Stomach (tissue), 4 donors: ENCODE measurements at regions not wholly inside any gene's neighbourhood (a gene's known extent, or its start where the extent isn't known, plus 50 kb on each side); places are given as distances from the start of the nearest gene placed in this dataset.

ENCODE experiments used
- EP300 ChIP-seq: sonication (generic); formaldehyde crosslinking; IDR thresholded peaks from one replicate; pipeline ENCODE4 v1.6.1; 2017; ENCODE audit warnings: antibody characterized with exemption
- POLR2A ChIP-seq, 4 donors: fragments of 450-650 bp; IDR thresholded peaks; one replicate each; pipeline ENCODE4 v1.6.1; 2016; ENCODE audit warnings: antibody characterized with exemption in 4 of 4, control low read depth in 2 of 4, mild to moderate bottlenecking in 1 of 4, moderate library complexity in 1 of 4
- POLR2AphosphoS5 ChIP-seq, 3 donors: sonication (generic); formaldehyde crosslinking; IDR thresholded peaks; one replicate each; pipeline ENCODE4 v1.6.1; 2016; ENCODE audit warnings: antibody characterized with exemption in 3 of 3
- TF ChIP-seq, protein P1 (sequence below), 7 experiments: fragments of 450-650 bp in 4 of 7; fragments of 200-600 bp in 3 of 7; sonication (generic) in 3 of 7; IDR thresholded peaks; one replicate each; pipeline ENCODE4 v1.5.1; 2016 to 2019; ENCODE audit warnings: antibody characterized with exemption in 7 of 7, control low read depth in 2 of 7, mild to moderate bottlenecking in 1 of 7

DNA sequence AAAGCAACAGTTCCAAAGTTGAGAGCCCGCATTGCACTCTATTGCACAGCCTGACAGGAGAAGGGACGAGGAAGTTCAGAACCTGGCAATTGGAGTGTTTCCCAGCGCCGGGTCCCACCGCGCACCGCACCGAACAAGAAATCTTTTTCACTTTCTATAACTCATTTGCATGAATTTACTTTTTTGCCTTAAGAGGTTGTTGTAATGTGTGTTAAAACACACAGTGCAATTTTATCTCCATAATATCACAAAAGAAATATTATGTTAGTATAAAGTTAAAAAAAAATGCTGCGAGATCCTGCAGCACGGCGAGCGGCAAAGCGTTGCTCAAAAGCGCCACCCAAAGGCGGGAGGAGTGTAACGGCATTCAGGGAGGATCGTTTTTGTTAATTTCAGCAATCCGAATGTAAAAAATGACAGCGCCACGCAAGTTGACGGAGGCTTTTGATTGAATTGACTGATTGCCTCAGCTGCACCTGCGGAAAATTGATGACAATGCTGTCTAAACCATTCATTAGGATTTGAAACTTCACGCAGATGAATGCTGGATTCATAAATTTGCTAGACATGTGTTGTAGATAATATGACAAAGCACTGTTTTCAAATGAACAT is 303.6 kb upstream of the ZNF507 start:
- TF ChIP-seq, protein P1, sequence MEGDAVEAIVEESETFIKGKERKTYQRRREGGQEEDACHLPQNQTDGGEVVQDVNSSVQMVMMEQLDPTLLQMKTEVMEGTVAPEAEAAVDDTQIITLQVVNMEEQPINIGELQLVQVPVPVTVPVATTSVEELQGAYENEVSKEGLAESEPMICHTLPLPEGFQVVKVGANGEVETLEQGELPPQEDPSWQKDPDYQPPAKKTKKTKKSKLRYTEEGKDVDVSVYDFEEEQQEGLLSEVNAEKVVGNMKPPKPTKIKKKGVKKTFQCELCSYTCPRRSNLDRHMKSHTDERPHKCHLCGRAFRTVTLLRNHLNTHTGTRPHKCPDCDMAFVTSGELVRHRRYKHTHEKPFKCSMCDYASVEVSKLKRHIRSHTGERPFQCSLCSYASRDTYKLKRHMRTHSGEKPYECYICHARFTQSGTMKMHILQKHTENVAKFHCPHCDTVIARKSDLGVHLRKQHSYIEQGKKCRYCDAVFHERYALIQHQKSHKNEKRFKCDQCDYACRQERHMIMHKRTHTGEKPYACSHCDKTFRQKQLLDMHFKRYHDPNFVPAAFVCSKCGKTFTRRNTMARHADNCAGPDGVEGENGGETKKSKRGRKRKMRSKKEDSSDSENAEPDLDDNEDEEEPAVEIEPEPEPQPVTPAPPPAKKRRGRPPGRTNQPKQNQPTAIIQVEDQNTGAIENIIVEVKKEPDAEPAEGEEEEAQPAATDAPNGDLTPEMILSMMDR (IDR thresholded peaks at IDR 0.05), result peak in 4 of 7 experiments; percentile 43 to 58 (median 52)
- no peak for TF ChIP-seq POLR2AphosphoS5 (IDR thresholded peaks at IDR 0.05)
- TF ChIP-seq POLR2A (IDR thresholded peaks at IDR 0.05), result no peak
- TF ChIP-seq EP300, result no peak
